ENCODE measurements at regions not wholly inside any gene's neighbourhood (a gene's known extent, or its start where the extent isn't known, plus 50 kb on each side); places are given as distances from the start of the nearest gene placed in this dataset.

DNA sequence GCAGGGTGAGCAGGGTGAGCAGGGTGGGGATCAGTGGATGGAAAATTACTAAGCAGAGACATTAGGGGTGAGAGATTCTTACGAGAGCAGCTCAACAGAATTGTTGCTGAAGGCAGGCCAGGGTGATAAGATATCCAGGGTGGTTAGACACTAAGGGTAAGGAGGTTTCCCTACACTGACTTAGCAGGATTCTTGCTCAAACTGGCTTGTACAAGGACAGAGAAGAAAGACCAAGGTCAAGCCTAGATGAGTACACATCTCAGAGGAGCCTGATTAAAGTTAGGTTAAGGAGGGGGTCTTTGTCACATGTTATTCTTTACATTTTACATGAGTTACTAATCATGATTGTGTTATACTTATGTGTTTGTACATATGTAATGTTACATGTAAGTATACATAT is 262.8 kb upstream of the FANCL start:
- Histone ChIP-seq H3K36me3 (replicated peaks in 1 of 2; ENCODE audit: control extremely low read depth in 1 of 2, control insufficient read depth in 1 of 2, extremely low read depth in 1 of 2, insufficient read depth in 2 of 2, low read length in 1 of 2) (no peaks in the 10 kb centered on the region), H4K20me1 (ENCODE audit: control insufficient read depth, insufficient read depth, low read length, poor library complexity, severe bottlenecking) (no peaks in the 10 kb centered on the region), H3K4me1 (ENCODE audit: control insufficient read depth in 2 of 2, insufficient read depth in 2 of 2, low read length in 2 of 2) (no peaks in the 10 kb centered on the region), H3K27ac (ENCODE audit: low read length in 2 of 2) (no peak overlapping the region), H3K9me3 (ENCODE audit: control extremely low read depth in 1 of 3, control insufficient read depth in 2 of 3, insufficient read depth in 1 of 3, low read length in 2 of 3) (no peaks in the 10 kb centered on the region), H2AFZ (ENCODE audit: insufficient read depth, low read depth, low read length, poor library complexity, severe bottlenecking) (no peak overlapping the region), H3K79me2 (ENCODE audit: control insufficient read depth, insufficient read depth, low read length) (no peaks in the 10 kb centered on the region), H3K27me3 (replicated peaks in 1 of 4; ENCODE audit: control extremely low read depth in 1 of 4, control insufficient read depth in 3 of 4, insufficient read depth in 4 of 4, low read length in 3 of 4) (no peaks in the 10 kb centered on the region), H3K4me3 (ENCODE audit: control extremely low read depth in 1 of 5, extremely low read depth in 1 of 5, insufficient read depth in 1 of 5, low read depth in 2 of 5, low read length in 4 of 5) (no peak overlapping the region), H3K9ac (ENCODE audit: low read length) (no peak overlapping the region), H3K4me2 (replicated peaks; ENCODE audit: low read depth, low read length, poor library complexity, severe bottlenecking) (no peak overlapping the region)
- DNase-seq (no peak), ATAC-seq (ENCODE audit: low read depth) (no peak)
- Mint-ChIP-seq H3K4me1 (no peaks in the 10 kb centered on the region), H3K27ac (no peak overlapping the region), H3K27me3 (peaks cover 10% of the 10 kb centered on the region), H3K4me3 (no peak overlapping the region), H3K9me3 (ENCODE audit: insufficient read depth) (no peaks in the 10 kb centered on the region)
- WGBS (ENCODE audit: insufficient coverage) = no CpG with 5 or more reads among the region's 1 CpG
- TF ChIP-seq EZH2 (IDR thresholded peaks at IDR 0.05; ENCODE audit: borderline replicate concordance, insufficient read depth, low read depth, low read length, poor library complexity, severe bottlenecking) (no peak), CTCF (IDR thresholded peaks at IDR 0.05) (no peak)
- POLR2A ChIA-PET = no interaction called here
- intact Hi-C loops (cut with micrococcal nuclease) = no loop called here
- CTCF ChIA-PET = no interaction called here

GRCh38 chr2:58502931-58503330 is 261.8 kb upstream of the FANCL start:
- 100% methylated on average over 1 of the region's 3 CpGs for WGBS (ENCODE audit: insufficient coverage)

More at GRCh38 chr2:58502931-58503330, 261.8 kb upstream of the FANCL start:
- Histone ChIP-seq H3K4me1 (ENCODE audit: control insufficient read depth in 2 of 2, insufficient read depth in 2 of 2, low read length in 2 of 2) (no peaks in the 10 kb centered on the region), H4K20me1 (ENCODE audit: control insufficient read depth, insufficient read depth, low read length, poor library complexity, severe bottlenecking) (no peaks in the 10 kb centered on the region), H3K79me2 (ENCODE audit: control insufficient read depth, insufficient read depth, low read length) (no peaks in the 10 kb centered on the region), H3K27me3 (replicated peaks in 1 of 4; ENCODE audit: control extremely low read depth in 1 of 4, control insufficient read depth in 3 of 4, insufficient read depth in 4 of 4, low read length in 3 of 4) (no peaks in the 10 kb centered on the region), H3K9ac (ENCODE audit: low read length) (no peak overlapping the region), H3K4me2 (replicated peaks; ENCODE audit: low read depth, low read length, poor library complexity, severe bottlenecking) (no peak overlapping the region), H3K9me3 (ENCODE audit: control extremely low read depth in 1 of 3, control insufficient read depth in 2 of 3, insufficient read depth in 1 of 3, low read length in 2 of 3) (no peaks in the 10 kb centered on the region), H3K27ac (ENCODE audit: low read length in 2 of 2) (no peak overlapping the region), H3K36me3 (replicated peaks in 1 of 2; ENCODE audit: control extremely low read depth in 1 of 2, control insufficient read depth in 1 of 2, extremely low read depth in 1 of 2, insufficient read depth in 2 of 2, low read length in 1 of 2) (no peaks in the 10 kb centered on the region), H2AFZ (ENCODE audit: insufficient read depth, low read depth, low read length, poor library complexity, severe bottlenecking) (no peak overlapping the region), H3K4me3 (ENCODE audit: control extremely low read depth in 1 of 5, extremely low read depth in 1 of 5, insufficient read depth in 1 of 5, low read depth in 2 of 5, low read length in 4 of 5) (no peak overlapping the region)
- Mint-ChIP-seq H3K27ac (no peak overlapping the region), H3K4me3 (no peak overlapping the region), H3K4me1 (no peaks in the 10 kb centered on the region), H3K27me3 (peaks cover 7% of the 10 kb centered on the region), H3K9me3 (ENCODE audit: insufficient read depth) (no peaks in the 10 kb centered on the region)
- no peak for TF ChIP-seq CTCF (IDR thresholded peaks at IDR 0.05)
- TF ChIP-seq EZH2 (IDR thresholded peaks at IDR 0.05; ENCODE audit: borderline replicate concordance, insufficient read depth, low read depth, low read length, poor library complexity, severe bottlenecking) = no peak
- POLR2A ChIA-PET = no interaction called here
- CTCF ChIA-PET = no interaction called here
- DNase-seq (no peak), ATAC-seq (ENCODE audit: low read depth) (no peak)
- intact Hi-C loops (cut with micrococcal nuclease) = no loop called here
